HFF-Myc (cell line): ENCODE measurements at regions not wholly inside any gene's neighbourhood (a gene's known extent, or its start where the extent isn't known, plus 50 kb on each side); places are given as distances from the start of the nearest gene placed in this dataset.

ENCODE experiments used
- DNase-seq: peaks from one replicate; pipeline ENCODE4 v3.0.0-alpha.2; 2011; ENCODE audit warnings: low read depth; ENCODE audit errors: extremely low read depth
- H3K4me3 ChIP-seq: replicated peaks from 2 replicates; pipeline ENCODE4 v1.5.1; 2011; ENCODE audit warnings: low read depth, mild to moderate bottlenecking, control low read depth, low read length
- CTCF ChIP-seq: IDR thresholded peaks from 2 replicates; pipeline ENCODE4 v1.5.1; 2012; ENCODE audit warnings: mild to moderate bottlenecking, low read depth, low read length, control low read depth; ENCODE audit errors: missing control alignments

GRCh38 chr14:83425706-83426105 lies 1892.1 kb upstream of the SEL1L start:
- no peak for DNase-seq
- no peak for TF ChIP-seq CTCF
- H3K4me3 ChIP-seq: no peak overlapping the region

GRCh38 chr14:83433618-83434017 lies 1900.0 kb upstream of the SEL1L start:
- H3K4me3 ChIP-seq: no peak overlapping the region
- DNase-seq: no peak
- no peak for TF ChIP-seq CTCF

GRCh38 chr14:83441801-83442200 lies 1908.1 kb upstream of the SEL1L start:
- H3K4me3 ChIP-seq: no peak overlapping the region
- no peak for DNase-seq
- no peak for TF ChIP-seq CTCF

GRCh38 chr14:83455561-83455960 lies 1921.9 kb upstream of the SEL1L start:
- no peak for TF ChIP-seq CTCF
- no peak overlapping the region for H3K4me3 ChIP-seq
- no peak for DNase-seq

GRCh38 chr14:83461521-83461920 lies 1927.9 kb upstream of the SEL1L start:
- TF ChIP-seq CTCF: no peak
- no peak for DNase-seq
- H3K4me3 ChIP-seq: no peak overlapping the region

GRCh38 chr14:83462759-83463158 lies 1929.1 kb upstream of the SEL1L start:
- no peak overlapping the region for H3K4me3 ChIP-seq
- no peak for DNase-seq
- TF ChIP-seq CTCF: no peak

GRCh38 chr14:83463500-83464098 lies 1929.9 kb upstream of the SEL1L start:
- peak; percentile 72 for TF ChIP-seq CTCF
- no peak overlapping the region for H3K4me3 ChIP-seq
- peak; percentile 44 for DNase-seq
